ENCODE measurements at regions not wholly inside any gene's neighbourhood (a gene's known extent, or its start where the extent isn't known, plus 50 kb on each side); places are given as distances from the start of the nearest gene placed in this dataset.

GRCh38 chr1:69294171-69294570, 273.6 kb upstream of the LRRC7 start:
- TF ChIP-seq NFRKB (IDR thresholded peaks at IDR 0.05) = no peak
- TF ChIP-seq FOXM1 (IDR thresholded peaks at IDR 0.05; ENCODE audit: borderline replicate concordance) = no peak
- no peak for TF ChIP-seq FOXK2 (IDR thresholded peaks at IDR 0.05)
- no peak for TF ChIP-seq ELF4 (IDR thresholded peaks at IDR 0.05)
- no peak for TF ChIP-seq TARDBP (IDR thresholded peaks at IDR 0.05)
- no peak for TF ChIP-seq SP1 (IDR thresholded peaks at IDR 0.05)
- no peak for TF ChIP-seq ARNT (IDR thresholded peaks at IDR 0.05)
- no peak for TF ChIP-seq BHLHE40 (IDR thresholded peaks at IDR 0.05; ENCODE audit: borderline replicate concordance)
- no peak for TF ChIP-seq LEF1 (IDR thresholded peaks at IDR 0.05; ENCODE audit: borderline replicate concordance)
- no peak for TF ChIP-seq L3MBTL2 (conservative IDR thresholded peaks at IDR 0.05)
- no peak for TF ChIP-seq FOXA1 (IDR thresholded peaks at IDR 0.05)
- no peak for TF ChIP-seq SUZ12 (IDR thresholded peaks at IDR 0.05)
- no peak for TF ChIP-seq PKNOX1 (IDR thresholded peaks at IDR 0.05)

All from HEK293T (cell line).